IMR-90 (cell line): ENCODE measurements at regions not wholly inside any gene's neighbourhood (a gene's known extent, or its start where the extent isn't known, plus 50 kb on each side); places are given as distances from the start of the nearest gene placed in this dataset.

Experiments used
- ATAC-seq: fragments of 200-7000 bp; cut with Tn5 transposase; 2 replicates; pipeline ENCODE4 v1.9.1; 2020; ENCODE audit warnings: low read depth, mild to moderate bottlenecking, moderate library complexity
- BruUV-seq: library from RNA; stranded (reverse); fragments of 400-500 nt; replicated peaks from 2 replicates; lab custom pipeline; 2021; lab: Mats Ljungman, UMichigan
- CTCF ChIA-PET: fragments of 300-600 bp; formaldehyde crosslinking; extraction: SDS; loops from one replicate; lab custom pipeline; 2021; ENCODE audit warnings: antibody characterized with exemption; lab: Yijun Ruan, JAX
- POLR2A ChIA-PET: fragments of 300-600 bp; sonication (Branson Sonifier 250); formaldehyde crosslinking; loops from one replicate; lab custom pipeline; 2022; ENCODE audit warnings: antibody characterized with exemption; ENCODE audit not compliant: unreplicated experiment; lab: Charles Lee
- DNase-seq: peaks from one replicate; pipeline ENCODE4 v3.0.0; 2013
- H2AFZ ChIP-seq: replicated peaks from 2 replicates; pipeline ENCODE3; 2013; ENCODE audit warnings: low read length, mild to moderate bottlenecking; ENCODE audit not compliant: poor library complexity
- H2AK5ac ChIP-seq: 2 replicates; pipeline ENCODE4 v1.6.1; 2013; ENCODE audit warnings: low read depth, low read length, inconsistent platforms
- H2AK9ac ChIP-seq: replicated peaks from 2 replicates; pipeline ENCODE3; 2013; ENCODE audit warnings: mild to moderate bottlenecking, low read depth, low read length, moderate library complexity; ENCODE audit not compliant: poor library complexity
- H2BK120ac ChIP-seq: 2 replicates; pipeline ENCODE4 v1.6.1; 2013; ENCODE audit warnings: low read depth, low read length, inconsistent platforms
- H2BK15ac ChIP-seq: 3 replicates; pipeline ENCODE4 v1.6.1; 2013; ENCODE audit warnings: low read depth, low read length, inconsistent platforms
- H2BK20ac ChIP-seq: 2 replicates; pipeline ENCODE4 v1.6.1; 2013; ENCODE audit warnings: low read depth, mild to moderate bottlenecking, inconsistent platforms, low read length, moderate library complexity
- H2BK5ac ChIP-seq: 2 replicates; pipeline ENCODE4 v1.6.1; 2013; ENCODE audit warnings: mild to moderate bottlenecking, low read depth, low read length, inconsistent platforms; ENCODE audit not compliant: poor library complexity, severe bottlenecking
- H3K14ac ChIP-seq: replicated peaks from 2 replicates; pipeline ENCODE4 v1.6.1; 2013; ENCODE audit warnings: low read depth, low read length, inconsistent platforms
- H3K18ac ChIP-seq: 2 replicates; pipeline ENCODE4 v1.6.1; 2013; ENCODE audit warnings: low read depth, low read length, control low read depth
- H3K23ac ChIP-seq: 2 replicates; pipeline ENCODE4 v1.6.1; 2013; ENCODE audit warnings: low read depth, low read length, inconsistent platforms
- H3K27ac ChIP-seq: 2 replicates; pipeline ENCODE4 v1.5.1; 2013; ENCODE audit warnings: mild to moderate bottlenecking, control low read depth, low read length; ENCODE audit not compliant: insufficient read depth
- H3K27me3 ChIP-seq: 2 replicates; pipeline ENCODE4 v1.6.1; 2013; ENCODE audit warnings: low read length; ENCODE audit not compliant: control insufficient read depth, insufficient read depth
- H3K36me3 ChIP-seq: 2 replicates; pipeline ENCODE4 v1.6.1; 2013; ENCODE audit warnings: low read length, mixed read lengths; ENCODE audit not compliant: control insufficient read depth, insufficient read depth
- H3K4ac ChIP-seq: 2 replicates; pipeline ENCODE4 v1.6.1; 2013; ENCODE audit warnings: low read depth, low read length, inconsistent platforms
- H3K4me1 ChIP-seq: 2 replicates; pipeline ENCODE4 v1.6.1; 2013; ENCODE audit warnings: low read length, mixed read lengths; ENCODE audit not compliant: control insufficient read depth, insufficient read depth
- H3K4me2 ChIP-seq: 2 replicates; pipeline ENCODE4 v1.6.1; 2013; ENCODE audit warnings: low read depth, mild to moderate bottlenecking, control low read depth, low read length, moderate library complexity
- H3K4me3 ChIP-seq: 2 replicates; pipeline ENCODE4 v1.5.1; 2013; ENCODE audit warnings: low read depth, mild to moderate bottlenecking, control low read depth, low read length, moderate library complexity; ENCODE audit not compliant: insufficient read depth
- H3K56ac ChIP-seq: 2 replicates; pipeline ENCODE4 v1.6.1; 2013; ENCODE audit warnings: low read length, inconsistent platforms; ENCODE audit not compliant: insufficient read depth; ENCODE audit errors: extremely low read depth
- H3K79me1 ChIP-seq, 2 experiments: 2 replicates each; pipeline ENCODE4 v1.6.1; 2013; ENCODE audit warnings: low read length in 2 of 2, inconsistent platforms in 1 of 2, low read depth in 1 of 2
- H3K9ac ChIP-seq: 2 replicates; pipeline ENCODE4 v1.6.1; 2013; ENCODE audit warnings: low read depth, low read length, control low read depth
- H3K9me1 ChIP-seq: 2 replicates; pipeline ENCODE4 v1.6.1; 2013; ENCODE audit warnings: low read length, inconsistent platforms; ENCODE audit not compliant: insufficient read depth
- H3K9me3 ChIP-seq: 2 replicates; pipeline ENCODE4 v1.6.1; 2013; ENCODE audit warnings: low read length; ENCODE audit not compliant: control insufficient read depth, insufficient read depth
- H4K20me1 ChIP-seq: 2 replicates; pipeline ENCODE4 v1.6.1; 2013; ENCODE audit warnings: low read length, inconsistent platforms; ENCODE audit not compliant: insufficient read depth
- H4K5ac ChIP-seq: 2 replicates; pipeline ENCODE4 v1.6.1; 2013; ENCODE audit warnings: mild to moderate bottlenecking, low read depth, low read length, control low read depth
- H4K8ac ChIP-seq, 2 experiments: 2 replicates each; pipeline ENCODE4 v1.6.1; 2013; ENCODE audit warnings: low read depth in 2 of 2, low read length in 2 of 2, control low read depth in 1 of 2, inconsistent platforms in 1 of 2
- H4K91ac ChIP-seq: 2 replicates; pipeline ENCODE4 v1.6.1; 2013; ENCODE audit warnings: low read depth, low read length, inconsistent platforms; ENCODE audit not compliant: insufficient read depth
- BHLHE40 ChIP-seq: fragments of 150-350 bp; IDR thresholded peaks from 2 replicates; pipeline ENCODE4 v1.6.1; 2016; ENCODE audit warnings: mild to moderate bottlenecking, low read depth, low read length
- CEBPB ChIP-seq: IDR thresholded peaks from 2 replicates; pipeline ENCODE4 v1.6.1; 2012; ENCODE audit warnings: low read depth, low read length, improper control_type of control experiment
- CHD1 ChIP-seq: IDR thresholded peaks from 2 replicates; pipeline ENCODE4 v1.6.1; 2012; ENCODE audit warnings: low read depth, low read length, improper control_type of control experiment
- CTCF ChIP-seq: conservative IDR thresholded peaks from 2 replicates; pipeline ENCODE4 v1.5.1; 2012; ENCODE audit warnings: mild to moderate bottlenecking, low read depth, low read length, improper control_type of control experiment
- ELK1 ChIP-seq: fragments of 150-350 bp; IDR thresholded peaks from 2 replicates; pipeline ENCODE4 v1.6.1; 2016; ENCODE audit warnings: low read depth, mild to moderate bottlenecking, low read length, moderate library complexity, borderline replicate concordance
- FOS ChIP-seq: fragments of 150-350 bp; IDR thresholded peaks from 2 replicates; pipeline ENCODE4 v1.6.1; 2016; ENCODE audit warnings: low read depth, low read length
- MAFK ChIP-seq: IDR thresholded peaks from 2 replicates; pipeline ENCODE4 v1.6.1; 2012; ENCODE audit warnings: low read depth, low read length, improper control_type of control experiment
- MAZ ChIP-seq: IDR thresholded peaks from 2 replicates; pipeline ENCODE4 v1.6.1; 2012; ENCODE audit warnings: low read depth, mild to moderate bottlenecking, low read length, improper control_type of control experiment, moderate library complexity, borderline replicate concordance
- MXI1 ChIP-seq: IDR thresholded peaks from 2 replicates; pipeline ENCODE4 v1.6.1; 2012; ENCODE audit warnings: low read depth, mild to moderate bottlenecking, low read length, moderate library complexity, borderline replicate concordance
- NFE2L2 ChIP-seq: fragments of 150-350 bp; IDR thresholded peaks from 2 replicates; pipeline ENCODE4 v1.6.1; 2016; ENCODE audit warnings: low read depth, mild to moderate bottlenecking, low read length
- POLR2A ChIP-seq: IDR thresholded peaks from 2 replicates; pipeline ENCODE4 v1.6.1; 2012; ENCODE audit warnings: mild to moderate bottlenecking, low read depth, low read length
- RAD21 ChIP-seq: IDR thresholded peaks from 2 replicates; pipeline ENCODE4 v1.6.1; 2012; ENCODE audit warnings: low read length, improper control_type of control experiment
- RCOR1 ChIP-seq: IDR thresholded peaks from 2 replicates; pipeline ENCODE4 v1.6.1; 2012; ENCODE audit warnings: mild to moderate bottlenecking, low read length, improper control_type of control experiment; ENCODE audit not compliant: insufficient replicate concordance
- RFX5 ChIP-seq: IDR thresholded peaks from 2 replicates; pipeline ENCODE4 v1.8.0; 2012; ENCODE audit warnings: low read depth, mild to moderate bottlenecking, low read length, moderate library complexity
- SMC3 ChIP-seq: fragments of 150-350 bp; IDR thresholded peaks from 2 replicates; pipeline ENCODE4 v1.6.1; 2016; ENCODE audit warnings: low read depth, mild to moderate bottlenecking, antibody characterized with exemption, low read length, moderate library complexity
- USF2 ChIP-seq: fragments of 150-350 bp; IDR thresholded peaks from 2 replicates; pipeline ENCODE4 v1.6.1; 2017; ENCODE audit warnings: mild to moderate bottlenecking, antibody characterized with exemption, low read length, low read depth
- WGBS, 2 experiments: methylation state at CpG; one replicate each; pipeline versions ENCODE4 v1.1.5 to v1.1.7; 2013; ENCODE audit warnings: missing lambda C conversion rate in 2 of 2; ENCODE audit not compliant: insufficient read length in 1 of 2; ENCODE audit errors: extremely low coverage in 2 of 2; 5-methylcytosine and 5-hydroxymethylcytosine counted together
- dilution Hi-C: fragments of 300-500 bp; cut with HindIII; formaldehyde crosslinking; loops from one replicate; pipeline ENCODE4 v1.14.3; 2018; ENCODE audit warnings: low sequenced_read_pairs; ENCODE audit not compliant: unreplicated experiment
- in situ Hi-C: fragments of 300-500 bp; cut with MboI; formaldehyde crosslinking; loops from 3 replicates; pipeline ENCODE4 v1.14.3; 2019; ENCODE audit warnings: low sequenced_read_pairs, inconsistent platforms, mixed read lengths
- intact Hi-C: fragments of 100-400 bp; cut with micrococcal nuclease; formaldehyde crosslinking; loops from 2 replicates; pipeline ENCODE4 v1.10.0; 2022

GRCh38 chr15:98452238-98452637 lies 196.1 kb upstream of the IGF1R start:
- no peak overlapping the region for H4K8ac ChIP-seq
- in situ Hi-C loops (no loop called here), dilution Hi-C loops (no loop called here), intact Hi-C loops (no loop called here)
- no peaks in the 10 kb centered on the region for H3K79me1 ChIP-seq
- no peak overlapping the region for H3K27ac ChIP-seq
- H3K4me2 ChIP-seq = no peak overlapping the region
- no peaks in the 10 kb centered on the region for H3K9me1 ChIP-seq
- ChIA-PET CTCF (interaction anchor here (1.7 kb wide), 1 partner anchor 10 kb away, joined by 5 read pairs; no protein-coding TSS in a partner anchor), POLR2A (no interaction called here)
- H3K56ac ChIP-seq = no peak overlapping the region
- no peak overlapping the region for H2AFZ ChIP-seq
- H2BK5ac ChIP-seq = no peak overlapping the region
- no peaks in the 10 kb centered on the region for H3K9me3 ChIP-seq
- H3K18ac ChIP-seq = no peak overlapping the region
- ATAC-seq (no peak), DNase-seq (no peak)
- no peak overlapping the region for H2BK120ac ChIP-seq
- H3K36me3 ChIP-seq = no peaks in the 10 kb centered on the region
- no peak for TF ChIP-seq MAFK
- TF ChIP-seq MAZ = no peak
- TF ChIP-seq POLR2A = no peak
- TF ChIP-seq ELK1 = no peak
- no peak for TF ChIP-seq CHD1
- no peak for TF ChIP-seq RCOR1
- TF ChIP-seq SMC3 = no peak
- no peak for TF ChIP-seq USF2
- TF ChIP-seq NFE2L2 = no peak
- TF ChIP-seq RAD21 = no peak
- TF ChIP-seq CTCF = no peak
- TF ChIP-seq RFX5 = no peak
- no peak for TF ChIP-seq CEBPB
- no peak for TF ChIP-seq BHLHE40
- no peak for TF ChIP-seq FOS
- no peak for TF ChIP-seq MXI1
- no TSS peak for BruUV-seq
- no peak overlapping the region for H2AK9ac ChIP-seq
- H4K20me1 ChIP-seq = no peaks in the 10 kb centered on the region
- no peak overlapping the region for H2BK15ac ChIP-seq
- no peak overlapping the region for H3K9ac ChIP-seq
- H2AK5ac ChIP-seq = no peak overlapping the region
- no peak overlapping the region for H3K4ac ChIP-seq
- H3K27me3 ChIP-seq = peaks cover 5% of the 10 kb centered on the region
- no peaks in the 10 kb centered on the region for H3K4me1 ChIP-seq
- no peak overlapping the region for H2BK20ac ChIP-seq
- H4K91ac ChIP-seq = no peak overlapping the region
- no peak overlapping the region for H3K23ac ChIP-seq
- H4K5ac ChIP-seq = no peak overlapping the region
- H3K4me3 ChIP-seq = no peak overlapping the region
- 96% methylated on average over 4 of the region's 4 CpGs; no CpG with 5 or more reads in 1 of the 2 experiments for WGBS, 2 experiments
- no peak overlapping the region for H3K14ac ChIP-seq
